H9 (cell line): ENCODE measurements at regions not wholly inside any gene's neighbourhood (a gene's known extent, or its start where the extent isn't known, plus 50 kb on each side); places are given as distances from the start of the nearest gene placed in this dataset.

Source experiments
- DNase-seq: peaks from one replicate; pipeline ENCODE4 v3.0.0-alpha.2; 2017
- H2AFZ ChIP-seq: one replicate; pipeline ENCODE4 v1.6.1; 2013; ENCODE audit warnings: mild to moderate bottlenecking, low read length, control low read depth, moderate library complexity
- H2AK5ac ChIP-seq: 2 replicates; pipeline ENCODE4 v1.6.1; 2013; ENCODE audit warnings: low read length, control low read depth, mixed read lengths; ENCODE audit not compliant: insufficient read length
- H2BK120ac ChIP-seq: one replicate; pipeline ENCODE4 v1.6.1; 2013; ENCODE audit warnings: low read depth, mild to moderate bottlenecking, low read length, control low read depth, inconsistent platforms; ENCODE audit not compliant: poor library complexity, severe bottlenecking
- H2BK12ac ChIP-seq: 2 replicates; pipeline ENCODE4 v1.6.1; 2013; ENCODE audit warnings: low read length, control low read depth, mixed read lengths, low read depth; ENCODE audit not compliant: insufficient read length
- H2BK15ac ChIP-seq: 2 replicates; pipeline ENCODE4 v1.6.1; 2013; ENCODE audit warnings: low read depth, low read length, control low read depth
- H2BK20ac ChIP-seq: one replicate; pipeline ENCODE4 v1.6.1; 2013; ENCODE audit warnings: low read depth, mild to moderate bottlenecking, low read length, control low read depth, inconsistent platforms; ENCODE audit not compliant: poor library complexity, severe bottlenecking
- H2BK5ac ChIP-seq: 2 replicates; pipeline ENCODE4 v1.6.1; 2013; ENCODE audit warnings: low read length, control low read depth, mixed read lengths; ENCODE audit not compliant: insufficient read length
- H3K14ac ChIP-seq: 2 replicates; pipeline ENCODE4 v1.6.1; 2013; ENCODE audit warnings: low read length, control low read depth; ENCODE audit not compliant: insufficient read depth
- H3K18ac ChIP-seq: 2 replicates; pipeline ENCODE4 v1.6.1; 2013; ENCODE audit warnings: low read depth, mild to moderate bottlenecking, mixed read lengths, low read length, control low read depth; ENCODE audit not compliant: insufficient read length
- H3K23ac ChIP-seq: 2 replicates; pipeline ENCODE4 v1.6.1; 2013; ENCODE audit warnings: low read length, control low read depth, mixed read lengths, low read depth; ENCODE audit not compliant: insufficient read length
- H3K23me2 ChIP-seq: 2 replicates; pipeline ENCODE4 v1.6.1; 2013; ENCODE audit warnings: low read depth, mild to moderate bottlenecking, mixed read lengths, low read length, control low read depth; ENCODE audit not compliant: insufficient read length, poor library complexity, severe bottlenecking
- H3K27ac ChIP-seq: 2 replicates; pipeline ENCODE4 v1.5.1; 2013; ENCODE audit warnings: low read length, control low read depth, mixed read lengths, low read depth; ENCODE audit not compliant: insufficient read length
- H3K27me3 ChIP-seq: 2 replicates; pipeline ENCODE4 v1.6.1; 2013; ENCODE audit warnings: low read length, control low read depth, inconsistent platforms; ENCODE audit not compliant: insufficient read depth
- H3K4ac ChIP-seq: 2 replicates; pipeline ENCODE4 v1.6.1; 2013; ENCODE audit warnings: low read depth, mild to moderate bottlenecking, control low read depth, inconsistent platforms, low read length, moderate library complexity
- H3K4me1 ChIP-seq: 2 replicates; pipeline ENCODE4 v1.6.1; 2013; ENCODE audit warnings: low read length, control low read depth, inconsistent platforms; ENCODE audit not compliant: insufficient read depth
- H3K4me2 ChIP-seq: 2 replicates; pipeline ENCODE4 v1.6.1; 2013; ENCODE audit warnings: low read length, control low read depth, mixed read lengths; ENCODE audit not compliant: insufficient read length, insufficient read depth
- H3K56ac ChIP-seq: 2 replicates; pipeline ENCODE4 v1.6.1; 2013; ENCODE audit warnings: low read depth, mild to moderate bottlenecking, mixed read lengths, low read length, control low read depth; ENCODE audit not compliant: insufficient read length
- H3K79me1 ChIP-seq: 2 replicates; pipeline ENCODE4 v1.6.1; 2013; ENCODE audit warnings: low read depth, mild to moderate bottlenecking, moderate library complexity, low read length, control low read depth, inconsistent platforms; ENCODE audit not compliant: insufficient read depth, poor library complexity, severe bottlenecking
- H3K79me2 ChIP-seq: 2 replicates; pipeline ENCODE4 v1.6.1; 2013; ENCODE audit warnings: low read length, control low read depth, inconsistent platforms; ENCODE audit not compliant: insufficient read depth
- H3K9ac ChIP-seq: 2 replicates; pipeline ENCODE4 v1.6.1; 2013; ENCODE audit warnings: low read length, control low read depth, mixed read lengths; ENCODE audit not compliant: insufficient read length; ENCODE audit errors: extremely low read depth
- H3K9me3 ChIP-seq: one replicate; pipeline ENCODE4 v1.6.1; 2013; ENCODE audit warnings: low read depth, low read length, inconsistent platforms; ENCODE audit not compliant: control insufficient read depth
- H3T11ph ChIP-seq: one replicate; pipeline ENCODE4 v1.6.1; 2013; ENCODE audit warnings: mild to moderate bottlenecking, low read length, control low read depth, inconsistent platforms
- H4K20me1 ChIP-seq: one replicate; pipeline ENCODE4 v1.6.1; 2013; ENCODE audit not compliant: control insufficient read depth, insufficient read length, insufficient read depth
- H4K5ac ChIP-seq: 2 replicates; pipeline ENCODE4 v1.6.1; 2013; ENCODE audit warnings: low read depth, mild to moderate bottlenecking, mixed read lengths, low read length, control low read depth; ENCODE audit not compliant: insufficient read length
- H4K8ac ChIP-seq: replicated peaks from 2 replicates; pipeline ENCODE4 v1.6.1; 2013; ENCODE audit warnings: low read length, control low read depth, mixed read lengths, low read depth; ENCODE audit not compliant: insufficient read length
- H4K91ac ChIP-seq: 2 replicates; pipeline ENCODE4 v1.6.1; 2013; ENCODE audit warnings: low read depth, mild to moderate bottlenecking, moderate library complexity, mixed read lengths, low read length, control low read depth; ENCODE audit not compliant: insufficient read length
- H3K27ac Mint-ChIP-seq, 3 experiments: 2 replicates in 2 of 3; 3 replicates in 1 of 3; pipeline ENCODE4 v1.8.0; 2020 to 2021; ENCODE audit warnings: mixed read lengths in 3 of 3, mild to moderate bottlenecking in 1 of 3, moderate library complexity in 1 of 3
- H3K27me3 Mint-ChIP-seq: 2 replicates; pipeline ENCODE4 v1.8.0; 2021; ENCODE audit warnings: low read depth, mild to moderate bottlenecking, moderate library complexity, mixed read lengths
- H3K36me3 Mint-ChIP-seq, 3 experiments: 2 replicates in 2 of 3; 3 replicates in 1 of 3; pipeline ENCODE4 v1.8.0; 2020 to 2021; ENCODE audit warnings: low read depth in 3 of 3, mixed read lengths in 3 of 3; ENCODE audit not compliant: insufficient read depth in 1 of 3
- H3K4me1 Mint-ChIP-seq, 2 experiments: 2 replicates each; pipeline ENCODE4 v1.8.0; 2020; ENCODE audit warnings: mixed read lengths in 2 of 2
- H3K4me3 Mint-ChIP-seq, 2 experiments: 2 replicates in 1 of 2; 3 replicates in 1 of 2; pipeline ENCODE4 v1.8.0; 2020 to 2021; ENCODE audit warnings: mild to moderate bottlenecking in 2 of 2, mixed read lengths in 2 of 2, moderate library complexity in 1 of 2
- H3K9me3 Mint-ChIP-seq, 2 experiments: 2 replicates in 1 of 2; 3 replicates in 1 of 2; pipeline ENCODE4 v1.8.0; 2020; ENCODE audit warnings: mild to moderate bottlenecking in 2 of 2, mixed read lengths in 2 of 2, moderate library complexity in 1 of 2
- CTCF ChIP-seq: fragments of 200-600 bp; sonication (generic); conservative IDR thresholded peaks from 3 replicates; pipeline ENCODE4 v1.8.0; 2021; ENCODE audit warnings: antibody characterized with exemption, mild to moderate bottlenecking
- WGBS: extraction: QIAGEN DNeasy Blood & Tissue Kit; methylation state at CpG from one replicate; pipeline ENCODE4 v1.1.7; 2013; ENCODE audit warnings: missing lambda C conversion rate, low lambda C conversion rate, mixed read lengths; ENCODE audit not compliant: insufficient read length; ENCODE audit errors: extremely low coverage; 5-methylcytosine and 5-hydroxymethylcytosine counted together

- Histone ChIP-seq H3T11ph (no peak overlapping the region), H4K91ac (no peak overlapping the region), H3K4me1 (no peaks in the 10 kb centered on the region), H2BK20ac (no peak overlapping the region), H3K27me3 (no peaks in the 10 kb centered on the region), H3K23ac (no peak overlapping the region), H2BK5ac (no peak overlapping the region), H2AK5ac (no peak overlapping the region), H2AFZ (no peak overlapping the region), H3K79me2 (no peaks in the 10 kb centered on the region), H2BK12ac (no peak overlapping the region), H3K4ac (no peak overlapping the region), H4K8ac (no peak overlapping the region), H3K9ac (no peak overlapping the region), H3K79me1 (no peaks in the 10 kb centered on the region), H4K5ac (no peak overlapping the region), H3K56ac (no peak overlapping the region), H2BK120ac (no peak overlapping the region), H4K20me1 (no peaks in the 10 kb centered on the region), H3K4me2 (no peak overlapping the region), H3K9me3 (no peaks in the 10 kb centered on the region), H3K14ac (no peak overlapping the region), H3K27ac (no peak overlapping the region), H3K23me2 (no peaks in the 10 kb centered on the region), H2BK15ac (no peak overlapping the region), H3K18ac (no peak overlapping the region)
- WGBS: no CpG with 5 or more reads among the region's 2 CpGs
- DNase-seq: no peak
- Mint-ChIP-seq H3K9me3 (no peaks in the 10 kb centered on the region), H3K4me1 (peaks cover 6% of the 10 kb centered on the region in 2 experiments; a peak in 3 of 4 replicates), H3K36me3 (no peaks in the 10 kb centered on the region), H3K4me3 (no peak overlapping the region), H3K27ac (no peak overlapping the region), H3K27me3 (no peaks in the 10 kb centered on the region)
- no peak for TF ChIP-seq CTCF
Observed at GRCh38 chr2:125573432-125573831, 1082.5 kb upstream of the GYPC start.
